NB4 (cell line): ENCODE measurements at regions not wholly inside any gene's neighbourhood (a gene's known extent, or its start where the extent isn't known, plus 50 kb on each side); places are given as distances from the start of the nearest gene placed in this dataset.

Experiments
- DNase-seq: peaks from one replicate; pipeline ENCODE4 v3.0.0; 2010; ENCODE audit warnings: low read depth
- H3K4me3 ChIP-seq: one replicate; pipeline ENCODE4 v1.5.1; 2011; ENCODE audit warnings: mild to moderate bottlenecking, low read depth, low read length, moderate library complexity
- CTCF ChIP-seq: IDR thresholded peaks from one replicate; pipeline ENCODE4 v1.5.1; 2012; ENCODE audit warnings: low read depth, low read length
- MAX ChIP-seq: IDR thresholded peaks from 2 replicates; pipeline ENCODE4 v1.6.1; 2011; ENCODE audit warnings: low read depth, low read length
- MYC ChIP-seq: IDR thresholded peaks from 2 replicates; pipeline ENCODE4 v1.6.1; 2011; ENCODE audit warnings: low read depth, low read length
- POLR2A ChIP-seq: IDR thresholded peaks from 2 replicates; pipeline ENCODE4 v1.6.1; 2011; ENCODE audit warnings: mild to moderate bottlenecking; ENCODE audit not compliant: insufficient read length; ENCODE audit errors: extremely low read depth

DNA sequence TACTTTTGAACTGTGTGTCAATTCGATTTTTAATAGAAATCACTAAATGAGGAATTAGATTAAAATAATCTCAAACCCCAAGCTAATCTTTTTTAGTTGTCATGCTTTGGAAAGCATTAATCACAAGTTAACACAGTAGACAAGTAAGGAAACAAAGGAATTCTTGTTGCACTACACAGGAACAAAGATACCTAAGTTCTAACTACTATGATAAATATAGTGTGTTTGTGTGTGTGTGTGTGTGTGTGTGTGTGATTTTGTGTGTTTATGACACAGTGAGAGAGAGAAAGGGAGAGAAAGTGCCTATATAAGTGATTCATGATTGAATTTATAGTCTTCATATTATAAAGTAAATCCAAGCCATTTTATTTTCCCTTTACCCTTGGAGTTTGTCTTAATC is 931.4 kb downstream of the PCDH7 start:
- DNase-seq, result no peak
- TF ChIP-seq MAX (no peak), CTCF (no peak), POLR2A (no peak), MYC (no peak)

GRCh38 chr4:31655328-31655727 is 935.2 kb downstream of the PCDH7 start:
- no peak overlapping the region for H3K4me3 ChIP-seq
- TF ChIP-seq CTCF (no peak), MYC (no peak), MAX (no peak), POLR2A (no peak)
- no peak for DNase-seq

More for the DNA sequence above, 931.4 kb downstream of the PCDH7 start:
- H3K4me3 ChIP-seq, result no peak overlapping the region

DNA sequence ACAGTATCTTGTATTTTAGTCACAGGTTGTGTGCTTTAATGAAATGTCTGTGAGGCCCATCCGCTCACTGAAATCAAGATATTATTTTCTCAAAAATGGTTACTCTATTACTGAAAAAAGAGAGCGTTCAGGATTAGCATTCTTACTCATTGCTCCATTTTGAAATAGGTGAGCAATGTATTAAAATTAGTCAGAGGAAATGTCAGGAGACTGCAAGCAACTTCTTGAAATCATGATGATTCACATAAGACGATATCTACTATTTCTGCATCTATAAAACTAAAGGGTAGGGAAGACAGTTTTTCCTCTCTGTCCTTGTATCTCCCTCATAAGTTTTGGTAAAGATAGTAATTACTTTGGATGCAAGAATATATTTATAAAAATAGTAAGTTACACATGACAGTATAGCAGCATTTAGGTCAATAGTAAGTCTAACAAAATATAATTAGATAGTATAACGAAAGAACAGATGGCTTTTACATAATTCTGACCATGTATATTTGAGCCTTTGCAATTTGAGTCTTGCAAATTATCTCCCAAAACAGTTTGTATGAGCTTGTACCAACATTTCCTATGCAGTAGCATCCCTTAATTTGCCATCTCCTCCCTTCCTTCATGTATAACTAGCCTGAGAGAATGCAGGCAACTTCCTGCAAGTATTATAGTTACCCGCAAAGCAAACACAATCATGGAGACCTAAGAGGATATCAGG is 937.8 kb downstream of the PCDH7 start:
- no peak for DNase-seq
- TF ChIP-seq CTCF (no peak), POLR2A (no peak), MAX (no peak), MYC (no peak)
- no peak overlapping the region for H3K4me3 ChIP-seq

GRCh38 chr4:31660916-31661315 is 940.7 kb downstream of the PCDH7 start:
- H3K4me3 ChIP-seq, result no peak overlapping the region
- no peak for DNase-seq
- TF ChIP-seq CTCF (no peak), MAX (no peak), MYC (no peak), POLR2A (no peak)

DNA sequence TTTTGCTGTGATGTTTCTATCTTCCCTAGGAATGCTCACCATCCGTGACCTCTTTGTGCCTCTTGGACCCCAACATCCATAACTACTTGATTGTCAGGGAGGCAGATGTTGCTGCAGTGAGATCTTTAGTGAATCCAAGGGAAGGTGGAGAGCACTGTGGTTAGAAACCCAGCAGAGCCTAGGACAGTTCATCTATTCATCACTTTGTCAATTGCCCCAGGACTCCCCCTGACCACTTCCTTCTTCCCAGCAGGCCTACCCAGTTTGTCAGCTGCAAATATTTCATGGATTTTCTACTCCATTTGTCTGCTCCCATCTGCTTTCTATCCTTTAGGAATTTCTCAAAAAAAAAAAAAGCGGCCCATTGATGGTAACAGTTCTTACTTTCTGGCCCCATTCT is 942.8 kb downstream of the PCDH7 start:
- no peak overlapping the region for H3K4me3 ChIP-seq
- TF ChIP-seq MAX (no peak), POLR2A (no peak), CTCF (no peak), MYC (no peak)
- no peak for DNase-seq

DNA sequence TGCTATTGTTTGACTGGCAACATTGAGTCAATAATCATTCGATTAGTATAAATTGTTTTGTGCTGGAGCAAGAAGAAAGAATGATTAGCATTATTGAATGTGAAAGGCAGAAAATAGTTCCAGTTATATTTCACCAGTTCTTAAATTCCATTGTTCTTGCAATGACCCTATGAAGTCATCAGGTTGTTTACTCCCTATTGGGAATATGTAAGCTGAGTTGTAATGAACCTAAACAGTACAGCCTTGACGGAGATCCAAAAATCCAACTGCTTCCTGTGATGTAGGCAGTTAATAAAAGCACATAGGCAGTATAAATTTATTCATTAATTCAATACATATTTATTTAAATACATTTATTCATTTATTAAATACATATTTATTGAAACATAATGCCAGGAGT is 947.5 kb downstream of the PCDH7 start:
- no peak for DNase-seq
- TF ChIP-seq MAX (no peak), MYC (no peak)
- H3K4me3 ChIP-seq, result no peak overlapping the region
